SK-N-SH treated with all-trans-retinoic acid at 6 μM for 48 hours (cell line): ENCODE measurements at regions not wholly inside any gene's neighbourhood (a gene's known extent, or its start where the extent isn't known, plus 50 kb on each side); places are given as distances from the start of the nearest gene placed in this dataset.

Experiments used
- ESRRG ChIP-seq: fragments of 250-450 bp; sonication (Bioruptor Pico); IDR thresholded peaks from 2 replicates; pipeline ENCODE4 v1.6.1; 2021; ENCODE audit warnings: mild to moderate bottlenecking
- GLIS3 ChIP-seq: fragments of 250-450 bp; sonication (Bioruptor Pico); IDR thresholded peaks from 2 replicates; pipeline ENCODE4 v1.5.0; 2020; ENCODE audit warnings: mild to moderate bottlenecking, moderate library complexity
- RARB ChIP-seq: fragments of 250-450 bp; sonication (Bioruptor Pico); IDR thresholded peaks from 2 replicates; pipeline ENCODE4 v1.8.0; 2021; ENCODE audit warnings: mild to moderate bottlenecking, moderate library complexity
- ZFP3 ChIP-seq: fragments of 250-450 bp; sonication (Bioruptor Pico); IDR thresholded peaks from 2 replicates; pipeline ENCODE4 v1.5.0; 2020; ENCODE audit warnings: mild to moderate bottlenecking, moderate library complexity
- ZFP30 ChIP-seq: fragments of 450-650 bp; formaldehyde crosslinking; IDR thresholded peaks from 2 replicates; pipeline ENCODE4 v1.5.0; 2022; ENCODE audit warnings: mild to moderate bottlenecking, moderate library complexity

DNA sequence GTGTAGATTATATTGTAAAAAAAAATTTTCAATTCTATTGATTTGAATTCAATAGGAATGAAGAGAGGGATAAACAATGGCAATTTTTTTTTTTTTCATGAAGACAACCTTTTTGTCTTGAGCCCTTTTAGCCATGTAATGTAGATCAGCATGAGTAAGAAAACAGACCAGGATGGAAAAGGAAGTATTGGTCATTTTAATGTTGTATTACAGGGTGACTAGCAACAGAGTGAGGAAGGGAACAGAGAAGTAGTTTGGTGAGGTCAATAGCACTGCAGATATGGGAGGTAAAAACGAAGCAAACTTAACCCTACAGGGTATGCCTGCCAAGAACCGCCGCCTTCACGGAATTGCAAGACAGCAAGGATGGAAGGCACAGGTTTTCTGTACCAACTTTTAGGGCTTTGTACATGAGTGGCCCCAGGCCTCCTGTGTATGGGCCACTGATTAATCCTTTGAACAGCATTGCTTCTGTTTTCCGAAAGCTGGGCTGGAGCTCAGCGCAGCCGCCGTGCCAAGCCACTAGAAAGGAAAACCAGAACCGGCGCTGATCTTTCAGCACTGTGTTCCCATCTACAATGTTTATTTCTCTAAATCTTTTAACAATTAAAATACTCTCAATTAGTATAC is 383.7 kb downstream of the CENPW start:
- TF ChIP-seq RARB (CRISPR knock-in tag) (no peak), GLIS3 (no peak), ESRRG (CRISPR knock-in tag) (no peak), ZFP30 (CRISPR knock-in tag) (no peak), ZFP3 (CRISPR knock-in tag) (no peak)
